IMR-90 (cell line): ENCODE measurements at regions not wholly inside any gene's neighbourhood (a gene's known extent, or its start where the extent isn't known, plus 50 kb on each side); places are given as distances from the start of the nearest gene placed in this dataset.

Source experiments
- ATAC-seq: fragments of 200-7000 bp; cut with Tn5 transposase; 2 replicates; pipeline ENCODE4 v1.9.1; 2020; ENCODE audit warnings: low read depth, mild to moderate bottlenecking, moderate library complexity
- BruUV-seq: library from RNA; stranded (reverse); fragments of 400-500 nt; replicated peaks from 2 replicates; lab custom pipeline; 2021; lab: Mats Ljungman, UMichigan
- CTCF ChIA-PET: fragments of 300-600 bp; formaldehyde crosslinking; extraction: SDS; loops from one replicate; lab custom pipeline; 2021; ENCODE audit warnings: antibody characterized with exemption; lab: Yijun Ruan, JAX
- POLR2A ChIA-PET: fragments of 300-600 bp; sonication (Branson Sonifier 250); formaldehyde crosslinking; loops from one replicate; lab custom pipeline; 2022; ENCODE audit warnings: antibody characterized with exemption; ENCODE audit not compliant: unreplicated experiment; lab: Charles Lee
- DNase-seq: peaks from one replicate; pipeline ENCODE4 v3.0.0; 2013
- H2AFZ ChIP-seq: replicated peaks from 2 replicates; pipeline ENCODE3; 2013; ENCODE audit warnings: low read length, mild to moderate bottlenecking; ENCODE audit not compliant: poor library complexity
- H2AK5ac ChIP-seq: 2 replicates; pipeline ENCODE4 v1.6.1; 2013; ENCODE audit warnings: low read depth, low read length, inconsistent platforms
- H2AK9ac ChIP-seq: replicated peaks from 2 replicates; pipeline ENCODE3; 2013; ENCODE audit warnings: mild to moderate bottlenecking, low read depth, low read length, moderate library complexity; ENCODE audit not compliant: poor library complexity
- H2BK120ac ChIP-seq: 2 replicates; pipeline ENCODE4 v1.6.1; 2013; ENCODE audit warnings: low read depth, low read length, inconsistent platforms
- H2BK15ac ChIP-seq: 3 replicates; pipeline ENCODE4 v1.6.1; 2013; ENCODE audit warnings: low read depth, low read length, inconsistent platforms
- H2BK20ac ChIP-seq: 2 replicates; pipeline ENCODE4 v1.6.1; 2013; ENCODE audit warnings: low read depth, mild to moderate bottlenecking, inconsistent platforms, low read length, moderate library complexity
- H2BK5ac ChIP-seq: 2 replicates; pipeline ENCODE4 v1.6.1; 2013; ENCODE audit warnings: mild to moderate bottlenecking, low read depth, low read length, inconsistent platforms; ENCODE audit not compliant: poor library complexity, severe bottlenecking
- H3K14ac ChIP-seq: replicated peaks from 2 replicates; pipeline ENCODE4 v1.6.1; 2013; ENCODE audit warnings: low read depth, low read length, inconsistent platforms
- H3K18ac ChIP-seq: 2 replicates; pipeline ENCODE4 v1.6.1; 2013; ENCODE audit warnings: low read depth, low read length, control low read depth
- H3K23ac ChIP-seq: 2 replicates; pipeline ENCODE4 v1.6.1; 2013; ENCODE audit warnings: low read depth, low read length, inconsistent platforms
- H3K27ac ChIP-seq: 2 replicates; pipeline ENCODE4 v1.5.1; 2013; ENCODE audit warnings: mild to moderate bottlenecking, control low read depth, low read length; ENCODE audit not compliant: insufficient read depth
- H3K27me3 ChIP-seq: 2 replicates; pipeline ENCODE4 v1.6.1; 2013; ENCODE audit warnings: low read length; ENCODE audit not compliant: control insufficient read depth, insufficient read depth
- H3K36me3 ChIP-seq: 2 replicates; pipeline ENCODE4 v1.6.1; 2013; ENCODE audit warnings: low read length, mixed read lengths; ENCODE audit not compliant: control insufficient read depth, insufficient read depth
- H3K4ac ChIP-seq: 2 replicates; pipeline ENCODE4 v1.6.1; 2013; ENCODE audit warnings: low read depth, low read length, inconsistent platforms
- H3K4me1 ChIP-seq: 2 replicates; pipeline ENCODE4 v1.6.1; 2013; ENCODE audit warnings: low read length, mixed read lengths; ENCODE audit not compliant: control insufficient read depth, insufficient read depth
- H3K4me2 ChIP-seq: 2 replicates; pipeline ENCODE4 v1.6.1; 2013; ENCODE audit warnings: low read depth, mild to moderate bottlenecking, control low read depth, low read length, moderate library complexity
- H3K4me3 ChIP-seq: 2 replicates; pipeline ENCODE4 v1.5.1; 2013; ENCODE audit warnings: low read depth, mild to moderate bottlenecking, control low read depth, low read length, moderate library complexity; ENCODE audit not compliant: insufficient read depth
- H3K56ac ChIP-seq: 2 replicates; pipeline ENCODE4 v1.6.1; 2013; ENCODE audit warnings: low read length, inconsistent platforms; ENCODE audit not compliant: insufficient read depth; ENCODE audit errors: extremely low read depth
- H3K79me1 ChIP-seq, 2 experiments: 2 replicates each; pipeline ENCODE4 v1.6.1; 2013; ENCODE audit warnings: low read length in 2 of 2, inconsistent platforms in 1 of 2, low read depth in 1 of 2
- H3K9ac ChIP-seq: 2 replicates; pipeline ENCODE4 v1.6.1; 2013; ENCODE audit warnings: low read depth, low read length, control low read depth
- H3K9me1 ChIP-seq: 2 replicates; pipeline ENCODE4 v1.6.1; 2013; ENCODE audit warnings: low read length, inconsistent platforms; ENCODE audit not compliant: insufficient read depth
- H3K9me3 ChIP-seq: 2 replicates; pipeline ENCODE4 v1.6.1; 2013; ENCODE audit warnings: low read length; ENCODE audit not compliant: control insufficient read depth, insufficient read depth
- H4K20me1 ChIP-seq: 2 replicates; pipeline ENCODE4 v1.6.1; 2013; ENCODE audit warnings: low read length, inconsistent platforms; ENCODE audit not compliant: insufficient read depth
- H4K5ac ChIP-seq: 2 replicates; pipeline ENCODE4 v1.6.1; 2013; ENCODE audit warnings: mild to moderate bottlenecking, low read depth, low read length, control low read depth
- H4K8ac ChIP-seq, 2 experiments: 2 replicates each; pipeline ENCODE4 v1.6.1; 2013; ENCODE audit warnings: low read depth in 2 of 2, low read length in 2 of 2, control low read depth in 1 of 2, inconsistent platforms in 1 of 2
- H4K91ac ChIP-seq: 2 replicates; pipeline ENCODE4 v1.6.1; 2013; ENCODE audit warnings: low read depth, low read length, inconsistent platforms; ENCODE audit not compliant: insufficient read depth
- BHLHE40 ChIP-seq: fragments of 150-350 bp; IDR thresholded peaks from 2 replicates; pipeline ENCODE4 v1.6.1; 2016; ENCODE audit warnings: mild to moderate bottlenecking, low read depth, low read length
- CEBPB ChIP-seq: IDR thresholded peaks from 2 replicates; pipeline ENCODE4 v1.6.1; 2012; ENCODE audit warnings: low read depth, low read length, improper control_type of control experiment
- CHD1 ChIP-seq: IDR thresholded peaks from 2 replicates; pipeline ENCODE4 v1.6.1; 2012; ENCODE audit warnings: low read depth, low read length, improper control_type of control experiment
- FOS ChIP-seq: fragments of 150-350 bp; IDR thresholded peaks from 2 replicates; pipeline ENCODE4 v1.6.1; 2016; ENCODE audit warnings: low read depth, low read length
- MAFK ChIP-seq: IDR thresholded peaks from 2 replicates; pipeline ENCODE4 v1.6.1; 2012; ENCODE audit warnings: low read depth, low read length, improper control_type of control experiment
- MAZ ChIP-seq: IDR thresholded peaks from 2 replicates; pipeline ENCODE4 v1.6.1; 2012; ENCODE audit warnings: low read depth, mild to moderate bottlenecking, low read length, improper control_type of control experiment, moderate library complexity, borderline replicate concordance
- MXI1 ChIP-seq: IDR thresholded peaks from 2 replicates; pipeline ENCODE4 v1.6.1; 2012; ENCODE audit warnings: low read depth, mild to moderate bottlenecking, low read length, moderate library complexity, borderline replicate concordance
- NFE2L2 ChIP-seq: fragments of 150-350 bp; IDR thresholded peaks from 2 replicates; pipeline ENCODE4 v1.6.1; 2016; ENCODE audit warnings: low read depth, mild to moderate bottlenecking, low read length
- POLR2A ChIP-seq: IDR thresholded peaks from 2 replicates; pipeline ENCODE4 v1.6.1; 2012; ENCODE audit warnings: mild to moderate bottlenecking, low read depth, low read length
- RAD21 ChIP-seq: IDR thresholded peaks from 2 replicates; pipeline ENCODE4 v1.6.1; 2012; ENCODE audit warnings: low read length, improper control_type of control experiment
- RCOR1 ChIP-seq: IDR thresholded peaks from 2 replicates; pipeline ENCODE4 v1.6.1; 2012; ENCODE audit warnings: mild to moderate bottlenecking, low read length, improper control_type of control experiment; ENCODE audit not compliant: insufficient replicate concordance
- RFX5 ChIP-seq: IDR thresholded peaks from 2 replicates; pipeline ENCODE4 v1.8.0; 2012; ENCODE audit warnings: low read depth, mild to moderate bottlenecking, low read length, moderate library complexity
- SMC3 ChIP-seq: fragments of 150-350 bp; IDR thresholded peaks from 2 replicates; pipeline ENCODE4 v1.6.1; 2016; ENCODE audit warnings: low read depth, mild to moderate bottlenecking, antibody characterized with exemption, low read length, moderate library complexity
- dilution Hi-C: fragments of 300-500 bp; cut with HindIII; formaldehyde crosslinking; loops from one replicate; pipeline ENCODE4 v1.14.3; 2018; ENCODE audit warnings: low sequenced_read_pairs; ENCODE audit not compliant: unreplicated experiment
- in situ Hi-C: fragments of 300-500 bp; cut with MboI; formaldehyde crosslinking; loops from 3 replicates; pipeline ENCODE4 v1.14.3; 2019; ENCODE audit warnings: low sequenced_read_pairs, inconsistent platforms, mixed read lengths
- intact Hi-C: fragments of 100-400 bp; cut with micrococcal nuclease; formaldehyde crosslinking; loops from 2 replicates; pipeline ENCODE4 v1.10.0; 2022
- TF ChIP-seq, protein P1 (sequence below): fragments of 150-350 bp; IDR thresholded peaks from 2 replicates; pipeline ENCODE4 v1.6.1; 2016; ENCODE audit warnings: low read depth, mild to moderate bottlenecking, low read length, moderate library complexity, borderline replicate concordance
- TF ChIP-seq, protein P2 (sequence below): fragments of 150-350 bp; IDR thresholded peaks from 2 replicates; pipeline ENCODE4 v1.6.1; 2017; ENCODE audit warnings: mild to moderate bottlenecking, antibody characterized with exemption, low read length, low read depth
- TF ChIP-seq, protein P3 (sequence below): conservative IDR thresholded peaks from 2 replicates; pipeline ENCODE4 v1.5.1; 2012; ENCODE audit warnings: mild to moderate bottlenecking, low read depth, low read length, improper control_type of control experiment

DNA sequence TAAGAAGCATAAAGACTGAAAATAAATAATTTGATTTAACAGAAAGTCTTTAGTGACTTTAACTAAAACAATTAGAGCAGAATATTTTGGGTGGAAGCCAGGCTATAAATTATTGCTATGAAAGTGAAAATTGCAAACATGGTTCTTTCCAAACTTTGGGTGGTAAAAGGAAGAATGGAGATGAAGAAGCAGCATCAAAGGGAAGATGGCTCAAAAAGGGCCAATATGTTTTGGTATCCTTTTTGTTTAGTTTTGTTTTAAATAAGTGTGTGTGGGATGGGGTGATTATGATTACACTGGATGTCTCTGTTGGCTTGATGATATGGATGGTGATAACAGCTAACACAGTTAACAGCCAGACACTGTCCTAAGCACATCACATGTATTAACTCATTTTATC, 153.7 kb downstream of the CYB561 start:
- POLR2A ChIA-PET, result no interaction called here
- Histone ChIP-seq H3K27ac (no peak overlapping the region), H2BK120ac (no peak overlapping the region)

More for the DNA sequence above, 153.7 kb downstream of the CYB561 start:
- CTCF ChIA-PET, result interaction anchor here (0.6 kb wide), 1 partner anchor 64 kb away, joined by 3 read pairs; no protein-coding TSS in a partner anchor
- Histone ChIP-seq H2BK15ac (no peak overlapping the region), H3K4ac (peak overlapping the region; percentile 19), H2AFZ (no peak overlapping the region), H3K23ac (no peak overlapping the region), H3K4me1 (peaks cover 9% of the 10 kb centered on the region), H3K4me3 (no peak overlapping the region), H4K20me1 (no peaks in the 10 kb centered on the region), H2AK9ac (no peak overlapping the region), H4K8ac (peak overlapping the region in 1 of 2 experiments; percentile 15; a peak in 2 of 4 replicates), H4K91ac (no peak overlapping the region), H4K5ac (no peak overlapping the region), H3K36me3 (peaks cover 4% of the 10 kb centered on the region; the same call in 1 of the 2 replicates), H3K9me3 (peaks cover 3% of the 10 kb centered on the region; the same call in 1 of the 2 replicates), H3K4me2 (peak overlapping the region; percentile 89; the same call in 1 of the 2 replicates), H2BK20ac (no peak overlapping the region; the same call in 1 of the 2 replicates), H2BK5ac (peak overlapping the region; percentile 75), H3K18ac (peak overlapping the region; percentile 81), H3K9ac (no peak overlapping the region), H2AK5ac (peak overlapping the region; percentile 41; the same call in 1 of the 2 replicates), H3K9me1 (peaks cover 6% of the 10 kb centered on the region; the same call in 1 of the 2 replicates), H3K56ac (no peak overlapping the region), H3K27me3 (no peaks in the 10 kb centered on the region), H3K79me1 (peaks cover 26 to 45% of the 10 kb centered on the region in 2 experiments), H3K14ac (0 out of 2 replicates have a peak overlapping the region, but pooled peaks have one; percentile 11)
- dilution Hi-C loops (no loop called here), intact Hi-C loops (loop anchor here (5.0 kb wide), 1 partner anchor 40 kb away; no protein-coding TSS in a partner anchor), in situ Hi-C loops (no loop called here)
- no peak for TF ChIP-seq POLR2A
- TF ChIP-seq NFE2L2, result no peak
- TF ChIP-seq CHD1, result no peak
- no peak for TF ChIP-seq FOS
- TF ChIP-seq CEBPB, result no peak
- no peak for TF ChIP-seq RFX5
- TF ChIP-seq, protein P1, sequence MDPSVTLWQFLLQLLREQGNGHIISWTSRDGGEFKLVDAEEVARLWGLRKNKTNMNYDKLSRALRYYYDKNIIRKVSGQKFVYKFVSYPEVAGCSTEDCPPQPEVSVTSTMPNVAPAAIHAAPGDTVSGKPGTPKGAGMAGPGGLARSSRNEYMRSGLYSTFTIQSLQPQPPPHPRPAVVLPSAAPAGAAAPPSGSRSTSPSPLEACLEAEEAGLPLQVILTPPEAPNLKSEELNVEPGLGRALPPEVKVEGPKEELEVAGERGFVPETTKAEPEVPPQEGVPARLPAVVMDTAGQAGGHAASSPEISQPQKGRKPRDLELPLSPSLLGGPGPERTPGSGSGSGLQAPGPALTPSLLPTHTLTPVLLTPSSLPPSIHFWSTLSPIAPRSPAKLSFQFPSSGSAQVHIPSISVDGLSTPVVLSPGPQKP, result no peak
- no peak for TF ChIP-seq SMC3
- no peak for TF ChIP-seq MAFK
- no peak for TF ChIP-seq MXI1
- TF ChIP-seq, protein P2, sequence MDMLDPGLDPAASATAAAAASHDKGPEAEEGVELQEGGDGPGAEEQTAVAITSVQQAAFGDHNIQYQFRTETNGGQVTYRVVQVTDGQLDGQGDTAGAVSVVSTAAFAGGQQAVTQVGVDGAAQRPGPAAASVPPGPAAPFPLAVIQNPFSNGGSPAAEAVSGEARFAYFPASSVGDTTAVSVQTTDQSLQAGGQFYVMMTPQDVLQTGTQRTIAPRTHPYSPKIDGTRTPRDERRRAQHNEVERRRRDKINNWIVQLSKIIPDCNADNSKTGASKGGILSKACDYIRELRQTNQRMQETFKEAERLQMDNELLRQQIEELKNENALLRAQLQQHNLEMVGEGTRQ, result no peak
- TF ChIP-seq, protein P3, sequence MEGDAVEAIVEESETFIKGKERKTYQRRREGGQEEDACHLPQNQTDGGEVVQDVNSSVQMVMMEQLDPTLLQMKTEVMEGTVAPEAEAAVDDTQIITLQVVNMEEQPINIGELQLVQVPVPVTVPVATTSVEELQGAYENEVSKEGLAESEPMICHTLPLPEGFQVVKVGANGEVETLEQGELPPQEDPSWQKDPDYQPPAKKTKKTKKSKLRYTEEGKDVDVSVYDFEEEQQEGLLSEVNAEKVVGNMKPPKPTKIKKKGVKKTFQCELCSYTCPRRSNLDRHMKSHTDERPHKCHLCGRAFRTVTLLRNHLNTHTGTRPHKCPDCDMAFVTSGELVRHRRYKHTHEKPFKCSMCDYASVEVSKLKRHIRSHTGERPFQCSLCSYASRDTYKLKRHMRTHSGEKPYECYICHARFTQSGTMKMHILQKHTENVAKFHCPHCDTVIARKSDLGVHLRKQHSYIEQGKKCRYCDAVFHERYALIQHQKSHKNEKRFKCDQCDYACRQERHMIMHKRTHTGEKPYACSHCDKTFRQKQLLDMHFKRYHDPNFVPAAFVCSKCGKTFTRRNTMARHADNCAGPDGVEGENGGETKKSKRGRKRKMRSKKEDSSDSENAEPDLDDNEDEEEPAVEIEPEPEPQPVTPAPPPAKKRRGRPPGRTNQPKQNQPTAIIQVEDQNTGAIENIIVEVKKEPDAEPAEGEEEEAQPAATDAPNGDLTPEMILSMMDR, result no peak
- TF ChIP-seq RAD21, result no peak
- no peak for TF ChIP-seq BHLHE40
- no peak for TF ChIP-seq RCOR1
- no peak for TF ChIP-seq MAZ
- BruUV-seq, result no TSS peak
- DNase-seq, result no peak
- no peak for ATAC-seq
